Esophagus squamous epithelium (tissue), 5 donors: ENCODE measurements at regions not wholly inside any gene's neighbourhood (a gene's known extent, or its start where the extent isn't known, plus 50 kb on each side); places are given as distances from the start of the nearest gene placed in this dataset.

Experiments
- DNase-seq: peaks from one replicate; lab custom pipeline; 2025; lab: John Stamatoyannopoulos, UW
- H3K27ac ChIP-seq, 4 donors: fragments of 200-600 bp; sonication (generic); one replicate each; pipeline ENCODE4 v1.5.1; 2016 to 2019; ENCODE audit warnings: mild to moderate bottlenecking in 1 of 4
- H3K27me3 ChIP-seq, 4 donors: fragments of 200-600 bp; sonication (generic); 1 replicate in 3 of 4; 2 replicates in 1 of 4; pipeline versions ENCODE4 v1.5.1 to v1.6.0; 2017 to 2021; ENCODE audit warnings: antibody characterized with exemption in 1 of 4
- H3K36me3 ChIP-seq, 3 donors: fragments of 200-600 bp; sonication (generic); one replicate each; pipeline ENCODE4 v1.5.1; 2016 to 2019
- H3K4me1 ChIP-seq, 3 donors: fragments of 200-600 bp; sonication (generic); one replicate each; pipeline ENCODE4 v1.5.1; 2017 to 2019
- H3K4me3 ChIP-seq, 4 donors: fragments of 200-600 bp; sonication (generic); 1 replicate in 3 of 4; 2 replicates in 1 of 4; pipeline ENCODE4 v1.5.1; 2016 to 2019; ENCODE audit warnings: mild to moderate bottlenecking in 2 of 4, moderate library complexity in 1 of 4
- H3K9me3 ChIP-seq, 3 donors: fragments of 200-600 bp; sonication (generic); one replicate each; pipeline ENCODE4 v1.5.1; 2016 to 2019
- CTCF ChIP-seq, 6 experiments: fragments of 450-650 bp in 4 of 6; fragments of 200-600 bp in 2 of 6; sonication (generic) in 2 of 6; IDR thresholded peaks; one replicate each; pipeline ENCODE4 v1.5.1; 2016 to 2019; ENCODE audit warnings: antibody characterized with exemption in 6 of 6, mild to moderate bottlenecking in 4 of 6, moderate library complexity in 4 of 6
- POLR2A ChIP-seq, 4 donors: fragments of 450-650 bp; IDR thresholded peaks; one replicate each; pipeline ENCODE4 v1.6.1; 2017; ENCODE audit warnings: antibody characterized with exemption in 4 of 4, mild to moderate bottlenecking in 4 of 4, moderate library complexity in 3 of 4
- WGBS, 2 donors: methylation state at CpG; one replicate each; pipeline ENCODE4 v1.1.5; 2018; 5-methylcytosine and 5-hydroxymethylcytosine counted together
- intact Hi-C: fragments of 100-400 bp; cut with DNase I; formaldehyde crosslinking; loops from one replicate; pipeline ENCODE4 v1.15.0; 2022
- donor health status: DM: yes; HTN: yes; CAD: no.

GRCh38 chr11:129729216-129729615 is 86.4 kb upstream of the TMEM45B start:
- intact Hi-C loops = no loop called here
- H3K27ac ChIP-seq = peak overlapping the region in 3 of 4 donors; percentile 40 to 76 (median 69)
- 73 to 74% methylated on average over 5 of the region's 5 CpGs for WGBS, 2 donors
- peaks cover 0 to 74% (median 11%) of the 10 kb centered on the region in 3 donors for H3K4me1 ChIP-seq
- peaks cover 0 to 4% (median 0%) of the 10 kb centered on the region in 4 donors for H3K27me3 ChIP-seq
- H3K36me3 ChIP-seq = no peaks in the 10 kb centered on the region
- TF ChIP-seq CTCF (IDR thresholded peaks at IDR 0.05) (no peak), POLR2A (IDR thresholded peaks at IDR 0.05) (no peak)
- H3K9me3 ChIP-seq = no peaks in the 10 kb centered on the region
- DNase-seq = no peak
- no peak overlapping the region for H3K4me3 ChIP-seq

GRCh38 chr11:129729823-129730222 is 85.8 kb upstream of the TMEM45B start:
- H3K27ac ChIP-seq = peak overlapping the region in 2 of 4 donors; percentile 69 to 76
- no peak for DNase-seq
- TF ChIP-seq POLR2A (IDR thresholded peaks at IDR 0.05) = no peak
- no peak for TF ChIP-seq CTCF (IDR thresholded peaks at IDR 0.05)
- intact Hi-C loops = no loop called here
- peaks cover 0 to 68% (median 11%) of the 10 kb centered on the region in 3 donors for H3K4me1 ChIP-seq
- H3K4me3 ChIP-seq = no peak overlapping the region
- H3K36me3 ChIP-seq = no peaks in the 10 kb centered on the region
- no peaks in the 10 kb centered on the region for H3K9me3 ChIP-seq
- 75 to 84% methylated on average over 3 to 10 of the region's 10 CpGs for WGBS, 2 donors
- peaks cover 0 to 4% (median 0%) of the 10 kb centered on the region in 4 donors for H3K27me3 ChIP-seq

GRCh38 chr11:129731316-129731715 is 84.3 kb upstream of the TMEM45B start:
- no peak for DNase-seq
- no peaks in the 10 kb centered on the region for H3K36me3 ChIP-seq
- H3K9me3 ChIP-seq = no peaks in the 10 kb centered on the region
- WGBS, 2 donors = 26 to 40% methylated on average over 3 to 8 of the region's 8 CpGs
- intact Hi-C loops = no loop called here
- no peak for TF ChIP-seq POLR2A (IDR thresholded peaks at IDR 0.05)
- no peak for TF ChIP-seq CTCF (IDR thresholded peaks at IDR 0.05)
- H3K4me1 ChIP-seq = peaks cover 0 to 62% (median 11%) of the 10 kb centered on the region in 3 donors
- H3K4me3 ChIP-seq = peak overlapping the region in 1 of 4 donors; percentile 8
- peaks cover 0 to 4% (median 0%) of the 10 kb centered on the region in 4 donors for H3K27me3 ChIP-seq
- H3K27ac ChIP-seq = peak overlapping the region in 3 of 4 donors; percentile 74 to 86 (median 80)

- no peaks in the 10 kb centered on the region for H3K9me3 ChIP-seq
- no peak overlapping the region for H3K4me3 ChIP-seq
- peak overlapping the region; percentile 12 to 86 (median 76) for H3K27ac ChIP-seq
- intact Hi-C loops = no loop called here
- DNase-seq = no peak
- no peaks in the 10 kb centered on the region for H3K36me3 ChIP-seq
- TF ChIP-seq CTCF (IDR thresholded peaks at IDR 0.05) (no peak), POLR2A (IDR thresholded peaks at IDR 0.05) (no peak)
- peaks cover 0 to 59% (median 11%) of the 10 kb centered on the region in 3 donors for H3K4me1 ChIP-seq
- 61 to 62% methylated on average over 3 of the region's 4 CpGs for WGBS, 2 donors
- peaks cover 0 to 8% (median 0%) of the 10 kb centered on the region in 4 donors for H3K27me3 ChIP-seq
These were observed 82.7 kb upstream of the TMEM45B start for GRCh38 chr11:129732941-129733340.

- H3K4me3 ChIP-seq = no peak overlapping the region
- H3K4me1 ChIP-seq = peaks cover 0 to 55% (median 8%) of the 10 kb centered on the region in 3 donors
- H3K9me3 ChIP-seq = no peaks in the 10 kb centered on the region
- 85 to 95% methylated on average over 9 of the region's 9 CpGs for WGBS, 2 donors
- intact Hi-C loops = no loop called here
- no peaks in the 10 kb centered on the region for H3K36me3 ChIP-seq
- DNase-seq = no peak
- H3K27ac ChIP-seq = peak overlapping the region; percentile 12 to 86 (median 76)
- peaks cover 0 to 8% (median 0%) of the 10 kb centered on the region in 4 donors for H3K27me3 ChIP-seq
- no peak for TF ChIP-seq POLR2A (IDR thresholded peaks at IDR 0.05)
- no peak for TF ChIP-seq CTCF (IDR thresholded peaks at IDR 0.05)
These were observed 82.3 kb upstream of the TMEM45B start for GRCh38 chr11:129733384-129733783.
